C4-2B (cell line): ENCODE measurements at regions not wholly inside any gene's neighbourhood (a gene's known extent, or its start where the extent isn't known, plus 50 kb on each side); places are given as distances from the start of the nearest gene placed in this dataset.

Source experiments
- H3K27ac ChIP-seq: fragments of 450-650 bp; 2 replicates; pipeline ENCODE4 v1.5.1; 2017
- ZFX ChIP-seq: fragments of 450-650 bp; IDR thresholded peaks from 2 replicates; pipeline ENCODE4 v1.6.1; 2017
- TF ChIP-seq, protein P1 (sequence below): fragments of 450-650 bp; conservative IDR thresholded peaks from 2 replicates; pipeline ENCODE4 v1.5.1; 2017; ENCODE audit warnings: mild to moderate bottlenecking

DNA sequence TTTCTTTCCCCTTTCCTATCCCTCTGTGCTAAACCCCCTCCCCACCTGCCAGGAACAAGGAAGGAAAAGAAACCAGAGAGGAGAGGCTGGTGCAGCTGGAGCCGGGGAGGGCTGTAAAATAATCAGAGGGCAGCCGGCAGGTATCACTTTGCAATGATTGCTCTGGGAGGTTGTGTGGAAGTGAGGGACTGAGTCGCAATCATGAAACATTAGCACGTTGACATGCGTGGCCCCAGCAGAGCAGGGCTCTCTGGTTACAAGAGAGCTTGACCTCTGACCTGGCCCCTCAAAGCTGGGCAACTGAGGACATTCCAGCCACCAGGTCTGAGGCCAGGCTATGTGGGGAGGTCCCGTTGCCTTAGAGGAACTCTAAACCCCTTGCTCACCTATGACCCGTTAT lies 170.8 kb upstream of the BDNF start:
- TF ChIP-seq ZFX, result no peak
- TF ChIP-seq, protein P1, sequence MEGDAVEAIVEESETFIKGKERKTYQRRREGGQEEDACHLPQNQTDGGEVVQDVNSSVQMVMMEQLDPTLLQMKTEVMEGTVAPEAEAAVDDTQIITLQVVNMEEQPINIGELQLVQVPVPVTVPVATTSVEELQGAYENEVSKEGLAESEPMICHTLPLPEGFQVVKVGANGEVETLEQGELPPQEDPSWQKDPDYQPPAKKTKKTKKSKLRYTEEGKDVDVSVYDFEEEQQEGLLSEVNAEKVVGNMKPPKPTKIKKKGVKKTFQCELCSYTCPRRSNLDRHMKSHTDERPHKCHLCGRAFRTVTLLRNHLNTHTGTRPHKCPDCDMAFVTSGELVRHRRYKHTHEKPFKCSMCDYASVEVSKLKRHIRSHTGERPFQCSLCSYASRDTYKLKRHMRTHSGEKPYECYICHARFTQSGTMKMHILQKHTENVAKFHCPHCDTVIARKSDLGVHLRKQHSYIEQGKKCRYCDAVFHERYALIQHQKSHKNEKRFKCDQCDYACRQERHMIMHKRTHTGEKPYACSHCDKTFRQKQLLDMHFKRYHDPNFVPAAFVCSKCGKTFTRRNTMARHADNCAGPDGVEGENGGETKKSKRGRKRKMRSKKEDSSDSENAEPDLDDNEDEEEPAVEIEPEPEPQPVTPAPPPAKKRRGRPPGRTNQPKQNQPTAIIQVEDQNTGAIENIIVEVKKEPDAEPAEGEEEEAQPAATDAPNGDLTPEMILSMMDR, result no peak
- no peak overlapping the region for H3K27ac ChIP-seq

DNA sequence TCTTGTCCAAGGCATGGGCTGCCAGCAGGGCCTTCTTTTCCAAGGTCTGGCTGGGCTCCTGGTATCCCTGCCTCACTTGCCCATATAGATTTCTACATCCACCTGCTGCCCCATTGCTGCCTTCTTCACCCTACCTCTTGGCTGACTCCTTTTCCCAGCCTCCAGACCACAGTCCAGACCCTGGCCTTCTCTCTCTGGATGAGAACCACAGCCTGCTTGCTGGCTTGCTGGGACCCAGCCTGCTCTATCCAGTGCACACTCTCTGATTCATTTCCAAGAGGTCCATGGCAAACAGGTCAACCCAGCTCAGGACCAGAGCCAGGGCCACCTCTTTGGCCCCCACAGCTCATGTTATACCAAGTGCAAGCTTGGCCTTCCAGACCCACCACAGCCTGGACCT lies 169.4 kb upstream of the BDNF start:
- TF ChIP-seq ZFX, result no peak
- TF ChIP-seq, protein P1, result no peak
- H3K27ac ChIP-seq, result no peak overlapping the region

DNA sequence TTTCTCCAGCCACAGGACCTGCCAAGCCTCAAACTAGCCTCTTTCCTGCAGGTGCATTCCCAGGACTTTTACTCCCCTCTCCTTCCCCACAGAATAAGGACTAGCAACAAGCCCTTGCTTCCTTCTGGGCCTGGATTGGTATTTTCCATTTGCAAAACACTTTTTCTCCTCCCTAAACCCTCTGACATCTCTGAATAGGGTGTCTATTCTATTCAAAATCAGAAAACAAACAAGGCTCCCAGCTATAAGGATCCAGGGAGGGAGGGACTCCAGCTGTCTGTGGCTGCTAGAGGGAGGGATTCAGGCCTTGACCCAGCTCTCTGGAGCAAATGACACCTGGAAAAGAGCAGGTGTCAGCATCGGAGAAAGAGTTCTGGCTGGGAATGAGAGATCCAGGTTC lies 168.5 kb upstream of the BDNF start:
- H3K27ac ChIP-seq, result no peak overlapping the region
- TF ChIP-seq, protein P1, result no peak
- no peak for TF ChIP-seq ZFX

DNA sequence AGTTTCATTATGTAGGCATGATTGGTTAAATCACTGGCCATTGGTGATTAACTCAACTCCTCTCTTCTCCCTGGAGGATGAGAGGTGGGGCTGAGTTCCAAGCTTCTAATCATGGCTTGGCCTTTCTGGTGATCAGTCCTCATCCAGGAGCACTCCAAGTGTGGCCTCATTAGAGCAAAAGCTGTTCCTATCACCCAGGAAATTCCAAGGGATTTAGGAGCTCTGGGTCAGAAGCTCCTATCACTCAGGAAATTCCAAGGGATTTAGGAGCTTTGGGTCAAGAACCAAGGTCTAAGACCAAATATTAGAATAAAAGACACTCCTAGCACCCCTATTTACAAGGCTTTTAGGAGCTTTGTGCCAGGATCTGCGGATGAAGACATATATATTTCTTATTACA lies 168.0 kb upstream of the BDNF start:
- no peak overlapping the region for H3K27ac ChIP-seq
- TF ChIP-seq ZFX, result no peak
- TF ChIP-seq, protein P1, result no peak

DNA sequence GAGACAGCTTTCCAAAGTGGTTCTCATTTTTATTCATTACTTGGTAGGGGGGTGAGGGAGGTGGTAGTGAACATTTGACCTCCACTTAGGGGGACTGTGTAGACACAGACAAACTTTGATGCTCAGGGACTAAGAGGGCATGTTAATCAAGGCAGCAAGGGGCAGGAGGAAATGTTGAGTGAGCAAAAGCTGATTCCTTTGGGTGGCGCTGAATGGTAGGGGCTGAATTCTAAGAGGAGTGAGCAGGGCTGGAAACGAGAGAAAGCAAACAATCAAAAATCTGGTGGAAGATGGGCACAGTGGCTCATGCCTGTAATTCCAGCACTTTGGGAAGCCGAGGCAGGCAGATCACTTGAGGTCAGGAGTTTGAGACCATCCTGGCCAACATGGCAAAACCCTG lies 164.8 kb upstream of the BDNF start:
- no peak overlapping the region for H3K27ac ChIP-seq
- TF ChIP-seq, protein P1, result no peak
- no peak for TF ChIP-seq ZFX

DNA sequence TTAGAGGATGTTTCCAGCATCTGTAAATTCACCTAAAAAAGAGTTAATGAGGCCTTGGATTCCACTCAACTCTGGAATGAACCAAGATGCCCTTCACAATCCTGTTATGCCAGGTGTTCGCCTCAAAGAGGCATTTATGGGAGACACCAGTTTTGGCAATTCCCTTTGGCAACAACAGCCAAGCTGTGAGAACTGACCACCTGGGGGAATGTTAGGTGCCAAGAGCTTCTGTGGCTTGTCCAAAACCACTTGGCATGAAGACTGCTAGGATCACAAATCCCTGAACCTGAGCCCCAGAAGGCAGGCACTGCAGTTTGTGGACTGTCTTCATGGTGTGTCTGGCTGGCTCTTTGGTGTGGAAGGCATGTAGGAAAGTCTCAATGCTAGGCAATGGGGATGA lies 164.4 kb upstream of the BDNF start:
- TF ChIP-seq, protein P1, result no peak
- no peak for TF ChIP-seq ZFX
- no peak overlapping the region for H3K27ac ChIP-seq

DNA sequence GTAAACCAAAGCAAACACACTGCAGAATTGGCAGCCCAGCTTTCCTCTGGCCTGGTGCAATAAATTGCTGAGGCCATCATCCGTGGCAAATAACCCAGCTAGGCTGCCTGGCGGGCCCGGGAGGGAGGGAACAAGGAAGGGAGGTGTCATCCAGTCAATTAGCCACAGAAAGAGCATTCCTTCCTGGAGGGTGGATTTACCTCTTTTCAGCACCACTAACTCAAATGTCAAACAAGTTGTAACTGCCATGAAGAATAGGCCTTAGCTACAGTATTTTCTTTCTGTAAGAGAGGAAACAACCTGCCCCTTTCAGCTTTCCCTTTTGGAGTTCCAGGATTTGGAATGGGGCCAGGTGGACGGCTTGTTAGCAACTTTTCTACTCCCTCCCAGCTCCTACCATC lies 163.8 kb upstream of the BDNF start:
- TF ChIP-seq, protein P1, result no peak
- TF ChIP-seq ZFX, result no peak
- H3K27ac ChIP-seq, result no peak overlapping the region
